Activated B cell treated with CpG ODN at 0.5 μM for 24 hours (primary cell): ENCODE measurements at regions not wholly inside any gene's neighbourhood (a gene's known extent, or its start where the extent isn't known, plus 50 kb on each side); places are given as distances from the start of the nearest gene placed in this dataset.

Experiments
- ATAC-seq: fragments of 200-7000 bp; cut with Tn5 transposase; one replicate; pipeline ENCODE4 v1.10.0; 2021; ENCODE audit warnings: low read depth, mild to moderate bottlenecking, moderate library complexity
- CTCF ChIA-PET: fragments of 350-600 bp; sonication (Branson Sonifier 250); formaldehyde crosslinking; loops from one replicate; lab custom pipeline; 2021; ENCODE audit warnings: antibody characterized with exemption; lab: Charles Lee
- POLR2A ChIA-PET: fragments of 350-600 bp; sonication (Branson Sonifier 250); formaldehyde crosslinking; loops from one replicate; lab custom pipeline; 2021; ENCODE audit warnings: antibody characterized with exemption; lab: Charles Lee
- DNase-seq: peaks from one replicate; pipeline ENCODE4 v3.0.0; 2022
- H3K27ac Mint-ChIP-seq: one replicate; pipeline ENCODE4 v1.8.0; 2020; ENCODE audit warnings: mixed read lengths
- H3K27me3 Mint-ChIP-seq: one replicate; pipeline ENCODE4 v1.8.0; 2021; ENCODE audit warnings: mixed read lengths
- H3K36me3 Mint-ChIP-seq: one replicate; pipeline ENCODE4 v1.8.0; 2021; ENCODE audit warnings: low read depth, mixed read lengths
- H3K4me1 Mint-ChIP-seq: one replicate; pipeline ENCODE4 v1.8.0; 2021; ENCODE audit warnings: mixed read lengths
- H3K4me3 Mint-ChIP-seq: one replicate; pipeline ENCODE4 v1.8.0; 2020; ENCODE audit warnings: mild to moderate bottlenecking, mixed read lengths
- H3K9me3 Mint-ChIP-seq: one replicate; pipeline ENCODE4 v1.8.0; 2020; ENCODE audit warnings: mixed read lengths
- CTCF ChIP-seq: fragments of 200-600 bp; IDR thresholded peaks from one replicate; pipeline ENCODE4 v1.8.0; 2022; ENCODE audit warnings: antibody characterized with exemption, mild to moderate bottlenecking
- intact Hi-C: fragments of 100-400 bp; cut with micrococcal nuclease; formaldehyde crosslinking; loops from one replicate; pipeline ENCODE4 v1.15.1; 2024

- no peaks in the 10 kb centered on the region for H3K4me1 Mint-ChIP-seq
- ChIA-PET CTCF (no interaction called here), POLR2A (no interaction called here)
- H3K9me3 Mint-ChIP-seq: no peaks in the 10 kb centered on the region
- intact Hi-C loops: no loop called here
- H3K4me3 Mint-ChIP-seq: no peak overlapping the region
- no peak for ATAC-seq
- no peak for DNase-seq
- TF ChIP-seq CTCF: no peak
- no peaks in the 10 kb centered on the region for H3K27me3 Mint-ChIP-seq
- no peaks in the 10 kb centered on the region for H3K36me3 Mint-ChIP-seq
- no peak overlapping the region for H3K27ac Mint-ChIP-seq
These were observed 292.0 kb downstream of the BRD1 start for GRCh38 chr22:49535527-49536125.

- Mint-ChIP-seq H3K4me3 (no peak overlapping the region), H3K4me1 (no peaks in the 10 kb centered on the region), H3K27me3 (no peaks in the 10 kb centered on the region), H3K9me3 (no peaks in the 10 kb centered on the region), H3K36me3 (no peaks in the 10 kb centered on the region), H3K27ac (no peak overlapping the region)
- ChIA-PET POLR2A (no interaction called here), CTCF (no interaction called here)
- ATAC-seq (no peak), DNase-seq (no peak)
- TF ChIP-seq CTCF: no peak
- intact Hi-C loops: no loop called here
These were observed 292.5 kb downstream of the BRD1 start for GRCh38 chr22:49535126-49535525.

GRCh38 chr22:49534386-49534785, 293.3 kb downstream of the BRD1 start:
- Mint-ChIP-seq H3K27me3 (no peaks in the 10 kb centered on the region), H3K9me3 (no peaks in the 10 kb centered on the region), H3K36me3 (no peaks in the 10 kb centered on the region), H3K4me3 (no peak overlapping the region), H3K27ac (no peak overlapping the region), H3K4me1 (no peaks in the 10 kb centered on the region)
- POLR2A ChIA-PET: no interaction called here
- ATAC-seq: no peak
- intact Hi-C loops: no loop called here
- CTCF ChIA-PET: no interaction called here
- no peak for DNase-seq
- no peak for TF ChIP-seq CTCF

GRCh38 chr22:49533886-49534285, 293.8 kb downstream of the BRD1 start:
- no peaks in the 10 kb centered on the region for H3K4me1 Mint-ChIP-seq
- no peak for TF ChIP-seq CTCF
- ChIA-PET CTCF (no interaction called here), POLR2A (no interaction called here)
- intact Hi-C loops: no loop called here
- no peak overlapping the region for H3K4me3 Mint-ChIP-seq
- no peak for DNase-seq
- no peaks in the 10 kb centered on the region for H3K9me3 Mint-ChIP-seq
- ATAC-seq: no peak
- no peak overlapping the region for H3K27ac Mint-ChIP-seq
- no peaks in the 10 kb centered on the region for H3K36me3 Mint-ChIP-seq
- no peaks in the 10 kb centered on the region for H3K27me3 Mint-ChIP-seq

- no peak overlapping the region for H3K4me3 Mint-ChIP-seq
- ChIA-PET POLR2A (no interaction called here), CTCF (no interaction called here)
- H3K36me3 Mint-ChIP-seq: no peaks in the 10 kb centered on the region
- no peak overlapping the region for H3K27ac Mint-ChIP-seq
- DNase-seq: no peak
- intact Hi-C loops: no loop called here
- H3K9me3 Mint-ChIP-seq: no peaks in the 10 kb centered on the region
- TF ChIP-seq CTCF: no peak
- ATAC-seq: no peak
- no peaks in the 10 kb centered on the region for H3K4me1 Mint-ChIP-seq
- no peaks in the 10 kb centered on the region for H3K27me3 Mint-ChIP-seq
These were observed 294.5 kb downstream of the BRD1 start for GRCh38 chr22:49532869-49533802.
